Activated naive CD4-positive, alpha-beta T cell treated with anti-CD3 and anti-CD28 coated beads, Interleukin-2, amount 50 U/mL, for 72 hours (primary cell): ENCODE measurements at regions not wholly inside any gene's neighbourhood (a gene's known extent, or its start where the extent isn't known, plus 50 kb on each side); places are given as distances from the start of the nearest gene placed in this dataset.

Experiments used
- ATAC-seq, 2 donors: fragments of 150-1000 bp; cut with Tn5 transposase; 2 replicates each; pipeline ENCODE4 v1.10.0; 2021; ENCODE audit warnings: mild to moderate bottlenecking in 2 of 2, moderate library complexity in 2 of 2
- DNase-seq, 2 donors: peaks; one replicate each; pipeline ENCODE4 v3.0.0; 2021 to 2022; ENCODE audit warnings: low spot score in 2 of 2
- H3K27ac Mint-ChIP-seq, 2 donors: one replicate each; pipeline ENCODE4 v1.8.0; 2022; ENCODE audit warnings: mild to moderate bottlenecking in 2 of 2, mixed read lengths in 2 of 2
- H3K36me3 Mint-ChIP-seq, 2 donors: one replicate each; pipeline ENCODE4 v1.8.0; 2022; ENCODE audit warnings: mixed read lengths in 2 of 2
- H3K9me3 Mint-ChIP-seq, 2 donors: one replicate each; pipeline ENCODE4 v1.8.0; 2022; ENCODE audit warnings: mixed read lengths in 2 of 2

DNA sequence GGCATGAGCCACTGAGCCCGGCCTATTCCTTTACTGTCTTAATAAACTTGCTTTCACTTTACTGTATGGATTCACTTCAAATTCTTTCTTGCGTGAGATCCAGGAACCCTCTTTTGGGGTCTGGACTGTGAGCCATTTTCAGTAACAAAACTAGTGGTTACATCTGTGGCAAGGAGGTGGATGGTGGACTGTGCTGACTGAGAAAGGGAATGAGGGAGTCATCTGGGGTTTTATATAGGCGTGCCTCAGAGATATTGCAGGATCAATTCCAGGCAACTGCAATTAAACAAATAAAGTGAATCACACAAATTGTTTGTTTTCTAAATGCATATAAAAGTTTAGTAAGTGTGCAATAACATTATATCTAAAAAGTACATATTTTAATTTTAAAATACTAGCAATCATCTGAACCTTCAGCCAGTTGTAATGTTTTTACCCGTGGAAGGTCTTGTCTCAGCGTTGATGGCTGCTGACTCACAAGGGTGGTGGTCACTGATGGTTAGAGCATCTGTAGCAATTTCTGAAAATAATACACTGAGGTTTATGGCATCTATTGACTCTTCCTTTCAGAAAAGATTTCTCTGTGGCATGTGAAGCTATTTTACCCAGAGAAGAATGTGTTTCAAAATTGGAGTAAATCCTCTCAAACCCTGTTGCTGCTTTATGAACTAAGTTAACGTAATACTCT, 111.4 kb upstream of the FKBP1C start:
- DNase-seq (no peak), ATAC-seq (no peak)
- H3K27ac Mint-ChIP-seq: no peak overlapping the region
- no peaks in the 10 kb centered on the region for H3K36me3 Mint-ChIP-seq
- H3K9me3 Mint-ChIP-seq: peaks cover 18 to 23% of the 10 kb centered on the region in 2 donors

- ATAC-seq (no peak), DNase-seq (no peak)
- Mint-ChIP-seq H3K36me3 (no peaks in the 10 kb centered on the region), H3K27ac (no peak overlapping the region), H3K9me3 (peaks cover 7 to 11% of the 10 kb centered on the region in 2 donors)
These were observed 96.6 kb upstream of the FKBP1C start for GRCh38 chr6:63114610-63115211.

DNA sequence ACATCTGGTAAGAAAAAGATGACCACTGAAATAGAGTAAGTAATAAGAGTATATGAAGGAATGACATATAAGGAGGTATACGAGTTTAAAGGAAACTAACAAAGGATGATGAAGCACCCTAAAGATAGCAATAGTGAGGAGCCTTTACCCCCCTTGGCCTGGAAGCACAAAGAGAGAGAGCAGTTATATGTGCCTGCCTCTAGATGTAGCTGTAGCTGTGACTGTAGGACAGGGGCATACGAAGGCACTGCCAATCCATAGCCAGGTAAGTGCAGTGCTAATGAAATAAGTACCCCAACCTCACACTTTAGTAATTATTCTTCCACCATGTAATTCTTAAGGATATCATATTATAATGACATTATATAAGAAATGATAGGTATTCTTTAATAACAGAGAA, 90.1 kb upstream of the FKBP1C start:
- no peaks in the 10 kb centered on the region for H3K36me3 Mint-ChIP-seq
- peaks cover 5 to 9% of the 10 kb centered on the region in 2 donors for H3K9me3 Mint-ChIP-seq
- DNase-seq (no peak), ATAC-seq (no peak)
- no peak overlapping the region for H3K27ac Mint-ChIP-seq

GRCh38 chr6:63140114-63140513, 71.2 kb upstream of the FKBP1C start:
- H3K36me3 Mint-ChIP-seq: peaks cover 0 to 9% of the 10 kb centered on the region in 2 donors
- peaks cover 15 to 18% of the 10 kb centered on the region in 2 donors for H3K9me3 Mint-ChIP-seq
- no peak for DNase-seq
- no peak overlapping the region for H3K27ac Mint-ChIP-seq
- no peak for ATAC-seq

- peaks cover 11 to 15% of the 10 kb centered on the region in 2 donors for H3K9me3 Mint-ChIP-seq
- no peak overlapping the region for H3K27ac Mint-ChIP-seq
- no peak for ATAC-seq
These were observed 70.5 kb upstream of the FKBP1C start for GRCh38 chr6:63140692-63141318.

GRCh38 chr6:63149730-63150129, 61.5 kb upstream of the FKBP1C start:
- DNase-seq: no peak
- H3K27ac Mint-ChIP-seq: no peak overlapping the region
- peaks cover 0 to 3% of the 10 kb centered on the region in 2 donors for H3K9me3 Mint-ChIP-seq
- no peaks in the 10 kb centered on the region for H3K36me3 Mint-ChIP-seq
- no peak for ATAC-seq

More at GRCh38 chr6:63140692-63141318, 70.5 kb upstream of the FKBP1C start:
- peaks cover 0 to 9% of the 10 kb centered on the region in 2 donors for H3K36me3 Mint-ChIP-seq
- DNase-seq: no peak

DNA sequence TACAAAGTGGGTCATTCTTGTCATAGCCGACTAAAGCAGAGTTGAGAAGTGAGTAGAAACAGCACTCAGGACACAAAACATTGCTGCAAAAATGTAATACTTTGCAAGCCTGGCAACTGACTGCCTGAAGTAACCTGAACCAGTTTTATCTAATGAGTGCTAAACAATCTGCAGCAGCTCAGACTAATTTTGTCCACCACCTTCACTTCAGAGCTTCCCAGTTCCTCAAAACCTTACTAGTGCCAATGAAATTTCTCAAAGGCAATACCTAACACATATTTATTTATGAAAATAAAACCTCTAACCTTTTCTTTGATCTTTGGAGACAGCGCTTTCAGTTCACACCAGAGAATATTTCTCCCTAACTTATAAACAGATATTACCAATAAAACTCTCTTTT, 56.7 kb upstream of the FKBP1C start:
- ATAC-seq (no peak), DNase-seq (no peak)
- no peak overlapping the region for H3K27ac Mint-ChIP-seq
- H3K36me3 Mint-ChIP-seq: no peaks in the 10 kb centered on the region
- no peaks in the 10 kb centered on the region for H3K9me3 Mint-ChIP-seq
